ENCODE measurements at regions not wholly inside any gene's neighbourhood (a gene's known extent, or its start where the extent isn't known, plus 50 kb on each side); places are given as distances from the start of the nearest gene placed in this dataset.
"Not testable (repeated sequence)": the region's sequence is repeated elsewhere in the genome, so short reads cannot be mapped to it uniquely, and the experiment has no call there.

DNA sequence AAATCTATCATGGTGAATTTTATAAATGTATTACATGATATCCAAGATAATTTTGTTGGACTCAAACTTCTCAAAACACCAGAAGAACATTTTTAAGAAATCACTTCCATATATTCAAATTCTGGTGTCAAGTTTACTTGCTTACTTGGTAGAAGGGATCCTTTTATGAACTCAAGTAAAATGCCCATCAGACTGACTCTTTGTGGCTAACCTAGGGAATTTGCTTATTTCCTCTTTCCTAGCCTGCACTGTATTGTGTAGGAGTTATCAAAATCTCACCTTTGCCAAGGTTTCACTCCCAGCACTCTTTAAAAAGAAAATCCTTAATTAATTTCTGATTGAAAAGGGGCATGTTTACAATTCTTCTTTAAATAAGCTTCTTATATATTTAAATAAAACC, 196.5 kb downstream of the DUSP6 start:
- DNase-seq (ENCODE audit: low spot score): no peak

DNA sequence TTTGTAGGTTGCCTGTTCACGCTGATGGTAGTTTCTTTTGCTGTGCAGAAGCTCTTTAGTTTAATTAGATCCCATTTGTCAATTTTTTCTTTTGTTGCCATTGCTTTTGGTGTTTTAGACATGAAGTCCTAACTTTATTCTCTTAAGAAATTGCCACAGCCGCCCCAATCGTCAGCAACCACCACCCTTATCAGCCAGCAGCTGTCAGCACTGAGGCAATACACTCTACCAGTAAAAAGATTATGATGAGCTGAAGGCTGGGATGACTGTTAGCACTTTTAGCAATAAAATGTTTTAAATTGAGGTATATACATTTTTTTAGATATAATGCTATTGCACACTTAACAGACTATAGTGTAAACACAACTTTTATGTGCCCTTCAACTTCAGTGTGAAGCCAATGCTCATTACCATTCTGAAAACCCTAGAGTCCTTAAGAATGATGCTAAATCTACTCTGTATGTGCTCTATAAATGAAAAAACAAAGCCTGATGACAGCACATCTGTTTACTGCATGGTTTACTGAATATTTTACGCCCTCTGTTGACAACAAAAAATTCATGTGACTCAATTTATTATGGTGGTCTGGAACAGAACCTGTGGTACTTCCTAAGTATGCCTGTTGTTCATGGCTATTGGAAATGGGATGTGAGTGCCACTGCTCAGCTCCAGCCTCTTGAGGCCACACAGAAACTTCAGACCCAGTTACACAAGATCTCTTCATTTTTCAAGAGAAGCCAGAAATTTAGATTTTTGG, 197.4 kb downstream of the DUSP6 start:
- no peak for DNase-seq (ENCODE audit: low spot score)

DNA sequence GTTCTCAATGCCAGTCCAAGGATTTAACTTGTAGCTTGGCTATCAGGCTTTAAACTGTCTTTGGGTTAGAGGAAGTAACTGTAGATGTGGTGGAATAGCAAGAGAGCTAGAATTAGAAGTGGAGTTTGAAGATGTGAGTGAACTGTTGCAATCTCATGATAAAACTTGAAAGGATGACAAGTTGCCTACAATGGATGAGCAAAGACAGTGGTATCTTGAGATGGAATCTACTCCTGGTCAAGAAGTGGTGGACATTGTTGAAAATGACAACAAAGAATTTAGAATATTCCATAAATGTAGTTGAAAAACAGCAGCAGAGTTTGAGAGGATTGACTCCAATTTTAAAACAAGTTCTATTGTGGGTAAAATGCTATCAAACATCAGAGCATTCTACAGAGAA, 199.0 kb downstream of the DUSP6 start:
- no peak for DNase-seq (ENCODE audit: low spot score)

DNA sequence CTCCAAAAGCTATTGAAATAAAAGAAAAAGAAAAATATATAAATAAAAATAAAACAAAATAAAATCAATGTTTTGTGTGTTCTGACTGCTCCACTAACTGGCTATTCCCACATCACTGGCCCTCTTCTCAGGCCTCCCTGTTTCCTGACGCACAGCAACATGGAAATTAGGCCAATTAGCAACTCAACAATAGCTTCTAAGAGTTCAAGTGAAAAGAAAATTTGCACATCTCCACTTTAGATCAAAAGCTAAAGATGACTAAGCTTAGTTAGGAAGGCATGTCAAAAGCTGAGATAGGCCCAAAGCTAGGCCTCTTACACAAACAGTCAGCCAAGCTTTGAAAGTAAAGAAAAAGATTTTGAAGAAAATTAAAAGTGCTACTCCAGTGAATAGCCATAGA, 200.8 kb downstream of the DUSP6 start:
- DNase-seq (ENCODE audit: low spot score): no peak

DNA sequence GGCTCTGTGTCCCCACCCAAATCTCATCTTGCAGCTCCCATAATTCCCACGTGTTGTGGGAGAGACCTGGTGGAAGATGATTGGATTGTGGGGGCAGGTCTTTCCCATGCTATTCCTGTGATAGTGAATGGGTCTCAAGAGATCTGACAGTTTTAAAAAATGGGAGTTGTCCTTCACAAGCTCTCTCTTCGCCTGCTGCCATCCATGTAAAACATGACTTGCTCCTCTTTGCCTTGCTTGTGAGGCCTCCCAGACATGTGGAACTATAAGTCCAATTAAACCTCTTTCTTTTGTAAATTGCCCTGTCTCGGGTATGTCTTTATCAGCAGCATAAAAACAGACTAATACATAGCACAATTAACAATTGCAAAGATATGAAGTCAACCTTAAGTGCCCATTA, 201.5 kb downstream of the DUSP6 start:
- not testable (repeated sequence) for DNase-seq (ENCODE audit: low spot score)

DNA sequence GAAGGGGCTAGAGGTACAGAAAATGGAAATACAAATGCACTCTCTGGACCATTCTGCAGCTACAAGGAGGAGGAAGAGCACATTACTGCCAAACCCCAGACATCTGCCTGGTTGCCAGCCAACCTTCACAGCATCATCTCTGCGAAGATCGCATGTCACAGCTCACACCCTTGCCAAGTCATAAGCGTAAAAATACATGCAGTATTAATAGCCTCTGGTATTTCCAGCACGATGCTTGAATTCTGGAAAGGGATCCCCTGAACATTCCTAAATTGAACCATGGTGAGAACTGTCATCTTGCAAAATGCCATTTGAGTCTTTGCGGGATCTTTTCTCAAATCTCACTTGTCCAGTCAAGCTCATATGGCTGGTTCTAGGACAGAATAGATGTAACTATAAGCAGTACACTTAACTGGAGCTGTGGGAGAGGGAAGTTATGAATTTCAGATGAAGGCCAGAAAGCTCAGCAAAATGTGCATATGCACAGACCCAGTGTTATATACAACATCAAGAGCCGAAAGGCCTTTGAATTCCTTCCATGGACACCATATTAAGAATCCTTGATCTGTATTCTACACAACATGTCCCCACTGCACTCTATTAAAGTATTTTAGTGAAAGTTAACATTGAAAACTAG, 211.6 kb downstream of the DUSP6 start:
- no peak for DNase-seq (ENCODE audit: low spot score)

DNA sequence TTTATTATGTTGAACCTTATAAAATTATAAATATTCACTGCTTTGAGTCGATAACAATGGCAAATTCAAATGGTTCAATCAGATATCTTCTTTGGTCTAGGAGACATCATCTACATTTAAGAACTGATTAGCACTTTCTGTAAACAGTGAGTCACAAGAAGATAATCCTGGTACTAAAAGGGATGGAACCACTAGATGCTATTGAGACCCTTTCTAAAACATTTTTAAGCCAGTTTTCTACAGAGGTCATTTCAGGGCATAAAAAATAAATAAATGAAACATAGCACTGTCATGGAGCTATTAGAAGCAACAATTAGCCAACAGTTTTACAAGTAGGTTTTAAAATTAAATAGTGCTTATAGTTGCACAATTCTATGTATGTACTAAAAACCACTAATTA, 212.2 kb downstream of the DUSP6 start:
- DNase-seq (ENCODE audit: low spot score): no peak

DNA sequence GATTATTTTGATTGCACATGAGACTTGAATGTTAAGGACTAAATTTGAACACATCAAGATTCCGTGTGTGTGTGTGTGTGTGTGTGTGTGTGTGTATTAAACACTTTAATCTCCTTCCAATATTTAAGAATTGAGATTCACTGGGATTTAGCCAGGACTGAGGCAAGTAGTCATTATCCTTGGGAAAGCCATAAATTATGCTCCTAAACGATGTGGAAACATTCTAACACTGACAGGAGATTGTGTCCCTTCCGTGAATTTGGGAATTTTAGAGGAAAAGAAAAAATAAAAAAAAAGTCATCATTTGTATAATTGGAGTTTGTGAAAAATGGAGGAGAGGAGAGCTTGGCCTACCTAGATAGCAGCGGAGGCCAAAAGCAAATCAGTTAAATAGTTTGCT, 212.9 kb downstream of the DUSP6 start:
- no peak for DNase-seq (ENCODE audit: low spot score)

DNA sequence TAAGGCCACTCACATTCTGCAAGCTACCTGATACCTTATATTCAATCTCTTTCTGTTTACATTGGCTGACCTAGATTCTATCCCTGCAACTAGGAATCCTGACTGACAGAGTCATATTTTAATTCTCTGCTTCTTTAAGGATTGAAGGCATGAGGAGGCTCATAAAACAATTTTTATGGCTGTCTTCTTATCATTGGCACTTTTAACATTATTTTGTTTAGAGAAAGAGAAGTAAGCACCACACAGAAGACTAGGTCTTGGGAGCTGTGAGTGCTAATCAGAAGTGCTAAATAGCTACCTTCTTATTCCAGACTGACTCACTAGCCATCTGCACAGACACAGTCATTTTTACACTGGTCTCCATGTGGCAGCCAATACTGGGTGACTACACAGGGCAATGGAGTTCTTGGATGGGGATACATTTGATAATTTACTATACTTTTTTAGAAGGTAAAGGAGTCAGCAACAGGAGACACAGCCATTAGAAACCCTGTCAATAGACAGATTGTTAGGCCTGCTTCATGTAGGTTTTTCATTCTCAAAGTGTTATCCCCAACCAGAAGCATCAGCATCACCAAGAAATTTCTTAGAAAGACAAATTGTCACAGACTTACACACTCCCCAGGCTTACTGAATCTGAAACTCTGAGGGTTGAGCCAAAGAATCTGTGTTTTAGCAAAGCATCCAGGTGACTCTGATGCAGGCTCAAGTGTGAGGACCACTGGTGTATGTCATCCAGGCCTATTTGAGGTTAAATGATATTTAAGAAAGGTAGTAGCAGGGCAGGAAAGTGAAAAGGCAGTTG, 214.1 kb downstream of the DUSP6 start:
- no peak for DNase-seq (ENCODE audit: low spot score)

DNA sequence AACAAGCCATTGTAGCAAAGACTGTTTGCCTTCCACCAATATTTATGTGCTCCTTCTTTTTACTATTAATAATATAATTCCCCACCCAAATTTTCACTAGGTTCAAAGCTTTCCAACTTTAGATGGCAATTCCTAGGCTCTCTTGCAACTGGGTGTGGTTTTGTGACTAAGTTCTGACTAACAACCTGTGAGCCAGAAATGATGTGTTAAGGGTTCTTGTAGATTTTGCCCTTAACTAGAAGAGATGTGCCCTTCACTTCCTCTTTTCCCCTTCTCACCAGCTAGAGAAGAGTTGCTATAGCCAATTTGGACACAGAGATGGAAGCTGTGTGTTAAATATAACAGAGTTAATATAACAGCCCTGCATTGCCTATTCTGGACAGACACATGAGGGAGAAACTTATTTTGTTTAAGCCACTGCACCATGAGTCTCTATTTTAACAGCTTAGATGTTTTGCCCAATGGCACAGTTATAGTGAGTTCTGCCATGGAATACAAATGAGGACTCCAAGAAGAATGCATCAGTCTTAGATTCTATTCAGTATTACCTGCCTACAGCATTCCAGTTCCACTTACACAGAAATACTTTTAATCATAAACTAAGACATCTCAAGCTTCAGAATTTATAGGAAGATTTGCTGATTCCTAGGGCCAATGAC, 216.2 kb downstream of the DUSP6 start:
- no peak for DNase-seq (ENCODE audit: low spot score)

DNA sequence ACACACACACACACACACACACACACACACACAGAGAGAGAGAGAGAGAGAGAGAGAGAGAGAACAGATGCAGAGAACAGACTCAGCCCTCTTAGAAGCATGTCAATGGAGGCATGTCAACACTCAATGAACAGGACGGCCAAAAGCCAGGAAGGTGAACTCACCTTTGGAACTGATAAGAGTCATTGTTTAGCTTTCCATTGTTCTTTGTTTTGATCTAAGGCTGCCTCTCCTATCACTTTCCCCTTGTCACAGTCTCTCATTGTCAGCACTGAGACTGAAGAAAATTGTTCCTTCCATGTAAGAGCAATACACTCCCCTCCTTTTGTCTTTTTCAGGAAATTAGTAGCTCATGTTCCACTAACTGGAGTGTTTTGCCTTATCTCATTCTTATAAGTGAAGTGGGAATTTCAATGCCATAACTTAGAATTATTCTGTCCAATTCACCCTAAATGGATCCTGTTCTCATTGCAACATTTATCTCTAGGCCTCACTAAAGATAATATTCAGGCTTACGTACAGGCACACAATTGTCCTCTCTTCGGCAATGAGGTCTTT, 218.0 kb downstream of the DUSP6 start:
- no peak for DNase-seq (ENCODE audit: low spot score)

DNA sequence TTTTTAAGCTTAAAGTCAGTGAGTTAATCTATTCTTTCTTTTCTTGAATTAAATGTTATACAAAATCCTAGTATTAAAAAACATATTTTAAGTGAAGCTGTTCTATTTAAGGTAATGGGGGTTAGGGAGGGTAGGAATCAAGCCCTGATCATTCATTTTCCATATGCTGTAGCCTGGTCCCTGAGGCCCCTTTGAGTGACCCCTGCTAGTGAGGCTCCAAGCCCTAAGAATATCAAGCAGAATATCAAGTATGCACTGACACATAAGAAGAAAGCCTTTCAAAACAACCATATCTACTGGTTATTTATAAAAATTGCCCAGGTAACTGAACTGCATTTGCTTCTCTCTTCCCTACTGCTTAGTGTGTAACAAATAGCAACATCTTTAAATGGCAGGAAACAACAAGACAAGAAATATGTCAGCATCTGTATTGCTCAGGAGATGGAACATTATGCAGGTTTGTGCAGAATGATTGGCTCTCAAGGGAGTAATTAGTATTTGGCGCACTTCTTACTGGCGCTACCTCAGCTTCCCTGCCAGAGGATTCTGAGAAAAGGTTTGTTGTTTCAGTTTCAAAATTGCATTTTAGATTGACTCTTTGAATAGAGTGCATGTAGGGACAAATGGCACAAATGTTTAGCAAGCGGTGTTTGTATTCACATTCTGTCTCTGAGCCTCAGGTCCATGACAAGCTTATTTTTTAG, 223.0 kb downstream of the DUSP6 start:
- no peak for DNase-seq (ENCODE audit: low spot score)

DNA sequence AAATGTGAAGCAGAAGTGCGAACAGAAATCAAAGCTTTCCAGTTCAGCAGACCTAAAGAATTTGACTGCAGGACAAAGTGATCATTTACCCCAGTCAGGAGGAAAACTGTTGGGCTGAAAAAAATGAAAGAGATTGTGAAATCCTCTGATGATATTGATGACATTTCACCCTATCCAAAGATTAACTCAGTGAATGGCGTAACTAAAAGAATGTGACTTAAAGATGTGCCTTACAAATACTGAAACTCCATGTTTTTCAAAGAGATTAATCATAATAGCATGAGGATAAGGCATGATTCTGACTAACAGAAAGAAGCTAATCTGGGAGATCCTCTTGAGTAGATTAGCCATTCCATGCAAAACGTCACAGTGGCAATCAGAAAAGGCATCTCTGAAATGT, 225.6 kb downstream of the DUSP6 start:
- no peak for DNase-seq (ENCODE audit: low spot score)

DNA sequence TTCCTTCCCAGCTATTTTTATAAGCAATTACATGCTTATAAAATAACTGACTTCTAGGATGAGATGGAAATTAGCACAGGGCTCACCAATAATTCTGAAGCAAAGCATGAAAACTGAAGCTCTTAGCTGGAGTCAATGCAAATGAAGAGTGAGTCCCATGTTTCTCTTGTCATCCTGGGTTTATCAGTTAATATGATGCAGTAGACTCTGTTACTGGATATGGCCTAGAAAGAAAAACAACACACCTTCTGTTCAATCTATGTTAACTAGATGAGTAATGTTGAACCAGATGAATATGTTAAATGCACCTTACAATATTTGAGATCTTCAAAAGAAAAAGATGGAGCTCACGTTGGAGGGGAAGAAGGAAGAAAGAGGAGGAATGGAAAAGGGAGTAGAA, 229.4 kb downstream of the DUSP6 start:
- no peak for DNase-seq (ENCODE audit: low spot score)

DNA sequence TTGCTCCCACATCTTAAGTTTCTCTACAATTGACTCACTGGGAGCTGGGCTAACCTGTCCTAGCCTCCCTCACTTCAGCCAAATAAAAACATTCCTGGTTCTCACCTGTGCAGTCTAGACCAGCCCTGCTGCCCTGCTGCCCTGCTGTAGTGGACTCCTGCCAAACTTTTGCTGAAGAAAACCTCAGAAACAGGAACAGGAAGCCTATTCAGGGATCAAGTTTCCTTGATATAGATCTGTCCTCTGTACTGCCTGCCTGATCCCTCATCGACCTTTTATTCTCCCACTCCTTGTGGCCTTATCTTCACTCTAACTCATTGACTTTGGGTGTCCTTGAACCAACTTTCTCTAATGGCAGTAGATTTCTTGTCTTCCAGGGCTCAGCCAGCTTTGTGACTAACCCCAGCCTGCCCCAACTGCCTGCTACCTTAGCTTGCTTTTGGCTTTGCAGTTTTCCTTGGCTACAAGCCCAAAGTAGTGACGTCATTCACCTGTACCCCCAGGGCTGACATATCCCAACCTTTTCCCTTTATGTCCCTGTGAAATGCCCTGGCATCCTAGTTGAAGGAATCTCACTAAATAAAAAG, 234.8 kb downstream of the DUSP6 start:
- DNase-seq (ENCODE audit: low spot score): no peak

DNA sequence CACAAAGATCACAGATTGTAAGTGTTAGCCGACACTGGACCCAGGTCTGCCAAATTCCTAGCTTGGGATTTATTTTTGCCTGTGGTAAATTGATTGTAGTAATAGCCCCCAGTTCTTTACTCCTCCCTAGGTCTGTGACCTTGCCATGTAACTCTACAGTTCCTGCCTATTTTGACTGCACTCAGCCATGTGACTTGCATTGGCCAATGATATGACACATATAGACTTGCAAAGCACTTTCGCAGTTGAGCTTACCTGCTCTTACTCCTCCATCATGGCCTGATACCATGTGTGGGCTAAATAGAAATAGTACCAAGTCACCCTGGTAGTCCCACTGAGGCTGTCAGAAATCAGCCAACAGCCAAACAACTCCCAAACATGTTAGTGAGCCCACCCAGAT, 240.3 kb downstream of the DUSP6 start:
- no peak for DNase-seq (ENCODE audit: low spot score)

DNA sequence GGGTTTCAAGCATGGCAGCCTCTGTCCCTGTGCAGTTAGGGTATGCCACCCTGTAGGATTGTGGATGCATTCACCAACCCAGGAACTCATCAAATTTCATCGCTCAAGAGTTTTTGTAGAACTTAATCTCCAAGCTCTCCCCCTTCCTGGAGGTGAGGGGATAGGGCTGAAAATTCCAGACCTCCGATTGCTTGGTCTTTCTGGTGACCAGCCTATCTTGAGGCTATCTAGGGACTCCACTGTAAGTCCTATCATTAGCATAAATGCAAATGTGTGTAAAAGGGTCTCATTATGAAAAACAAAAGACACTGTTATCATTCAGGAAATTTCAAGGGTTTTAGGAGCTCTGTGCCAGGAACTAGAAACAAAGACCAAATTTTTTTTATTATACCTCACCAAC, 244.0 kb downstream of the DUSP6 start:
- DNase-seq (ENCODE audit: low spot score): no peak

DNA sequence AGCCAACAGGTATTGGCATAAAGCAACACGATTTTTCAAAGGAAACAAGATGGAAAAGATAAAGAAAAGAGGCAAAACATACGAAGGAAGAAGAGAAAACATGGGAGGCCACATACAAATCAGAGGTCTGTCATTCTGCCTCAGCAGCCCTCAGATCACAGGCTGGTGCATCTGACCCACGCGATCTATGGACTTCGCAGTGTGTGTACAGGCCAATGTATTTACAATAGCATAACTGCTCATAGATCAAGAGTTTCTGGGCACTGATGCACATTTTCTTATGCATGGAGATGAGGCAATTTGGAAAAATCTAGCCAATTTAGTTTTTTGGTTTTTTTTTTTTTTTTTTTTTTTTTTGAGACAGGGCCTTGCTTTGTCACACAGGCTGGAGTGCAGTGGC, 245.4 kb downstream of the DUSP6 start:
- no peak for DNase-seq (ENCODE audit: low spot score)

DNA sequence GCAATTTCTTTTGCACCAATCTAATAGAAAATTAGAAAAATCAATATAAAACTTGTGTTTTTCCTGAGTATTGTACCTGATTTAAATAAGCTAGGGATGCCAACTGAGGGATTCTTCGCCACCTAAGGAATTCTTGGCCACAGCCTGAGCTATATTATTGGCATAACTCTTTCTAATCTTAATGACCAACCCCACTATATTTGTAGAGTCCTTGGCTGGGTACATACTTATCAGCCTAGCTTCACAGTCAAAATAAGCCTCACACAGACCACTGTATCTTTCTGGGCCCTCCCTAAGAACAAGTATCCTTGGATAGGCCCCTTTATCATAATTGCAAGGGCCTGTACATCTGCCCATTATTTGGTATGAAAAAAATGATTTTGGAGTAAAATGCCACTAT, 247.1 kb downstream of the DUSP6 start:
- DNase-seq (ENCODE audit: low spot score): no peak

DNA sequence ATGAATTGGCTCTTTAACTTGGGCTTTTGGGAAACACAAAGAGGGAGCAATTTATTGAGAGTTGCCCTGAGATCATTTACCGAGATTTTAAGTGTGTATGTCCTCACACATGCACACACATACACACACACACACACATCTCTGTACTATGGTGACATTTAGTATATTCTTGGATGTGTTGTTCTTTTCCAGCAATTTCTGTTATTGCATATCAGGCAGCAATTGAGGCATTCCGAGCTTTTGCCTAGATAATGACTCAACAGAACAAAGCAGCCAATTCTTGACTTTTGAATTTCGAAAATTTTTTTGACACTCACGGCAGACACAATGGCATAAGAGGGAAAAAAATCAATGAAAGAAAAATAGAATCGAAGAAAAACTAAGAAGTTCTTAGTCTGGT, 248.5 kb downstream of the DUSP6 start:
- no peak for DNase-seq (ENCODE audit: low spot score)

DNA sequence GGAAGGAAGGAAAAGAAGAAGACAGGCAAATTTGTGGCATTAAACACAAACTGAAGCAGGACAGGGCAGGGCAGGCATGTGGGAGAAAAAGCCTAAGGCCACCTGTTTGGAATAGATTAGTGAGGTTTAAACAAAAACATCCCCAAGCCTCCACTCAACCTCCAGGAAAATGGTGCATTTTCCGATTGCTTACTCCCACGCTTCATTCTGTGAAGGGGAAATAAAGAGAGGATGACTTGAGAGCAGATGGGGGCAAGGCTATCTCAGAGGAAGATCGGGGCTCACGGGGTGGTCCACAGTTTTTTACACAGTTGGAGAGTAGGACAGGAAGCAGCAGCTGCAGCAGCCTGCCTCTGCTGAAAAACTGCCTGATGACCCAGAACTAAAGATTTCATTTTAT, 250.9 kb downstream of the DUSP6 start:
- no peak for DNase-seq (ENCODE audit: low spot score)

All from hematopoietic multipotent progenitor cell treated with erythropoietin and hydrocortisone succinate and interleukin-3 and kit ligand, for 17 days (in vitro differentiated cells).